ENCODE measurements at regions not wholly inside any gene's neighbourhood (a gene's known extent, or its start where the extent isn't known, plus 50 kb on each side); places are given as distances from the start of the nearest gene placed in this dataset.

- no peak for DNase-seq (ENCODE audit: low spot score)
- 94% methylated on average over 1 of the region's 1 CpG for WGBS
- no peak overlapping the region for H3K9ac ChIP-seq (ENCODE audit: low read depth in 1 of 2, low read length in 2 of 2)
Observed at GRCh38 chr2:150690870-150691269, 203.4 kb upstream of the RND3 start.

GRCh38 chr2:150690261-150690660, 202.8 kb upstream of the RND3 start:
- whole genome bisulfite sequencing: 88% methylated on average over 2 of the region's 2 CpGs
- Histone ChIP-seq H3K27ac (ENCODE audit: low read depth in 1 of 2, low read length in 2 of 2) (no peak overlapping the region), H3K4me3 (ENCODE audit: low read depth in 1 of 3, low read length in 3 of 3) (no peak overlapping the region), H3K27me3 (ENCODE audit: control insufficient read depth in 4 of 4, insufficient read depth in 4 of 4, low read length in 3 of 4) (no peaks in the 10 kb centered on the region), H3K4me1 (ENCODE audit: control insufficient read depth in 4 of 4, insufficient read depth in 4 of 4, low read length in 3 of 4) (no peaks in the 10 kb centered on the region), H3K9me3 (ENCODE audit: control insufficient read depth in 4 of 4, low read length in 3 of 4) (no peaks in the 10 kb centered on the region), H3K36me3 (ENCODE audit: control insufficient read depth in 4 of 4, insufficient read depth in 3 of 4, low read depth in 1 of 4, low read length in 3 of 4) (no peaks in the 10 kb centered on the region), H3K9ac (ENCODE audit: low read depth in 1 of 2, low read length in 2 of 2) (no peak overlapping the region)
- no peak for DNase-seq (ENCODE audit: low spot score)
- TF ChIP-seq ATF3 (IDR thresholded peaks at IDR 0.05) (no peak), FOXA2 (IDR thresholded peaks at IDR 0.05) (no peak), YY1 (IDR thresholded peaks at IDR 0.05) (no peak), SP1 (IDR thresholded peaks at IDR 0.05) (no peak), GABPA (IDR thresholded peaks at IDR 0.05 in 1 of 2, conservative IDR thresholded peaks at IDR 0.05 in 1 of 2) (no peak), HNF4A (conservative IDR thresholded peaks at IDR 0.05) (no peak), NR2F2 (IDR thresholded peaks at IDR 0.05) (no peak)

More at GRCh38 chr2:150690870-150691269, 203.4 kb upstream of the RND3 start:
- no peaks in the 10 kb centered on the region for H3K9me3 ChIP-seq (ENCODE audit: control insufficient read depth in 4 of 4, low read length in 3 of 4)
- TF ChIP-seq EGR1 (IDR thresholded peaks at IDR 0.05; ENCODE audit: low read depth in 2 of 2): no peak
- no peak for TF ChIP-seq ATF3 (IDR thresholded peaks at IDR 0.05)
- no peaks in the 10 kb centered on the region for H3K4me1 ChIP-seq (ENCODE audit: control insufficient read depth in 4 of 4, insufficient read depth in 4 of 4, low read length in 3 of 4)
- no peaks in the 10 kb centered on the region for H3K36me3 ChIP-seq (ENCODE audit: control insufficient read depth in 4 of 4, insufficient read depth in 3 of 4, low read depth in 1 of 4, low read length in 3 of 4)
- H3K4me3 ChIP-seq (ENCODE audit: low read depth in 1 of 3, low read length in 3 of 3): no peak overlapping the region
- H3K27ac ChIP-seq (ENCODE audit: low read depth in 1 of 2, low read length in 2 of 2): no peak overlapping the region
- no peaks in the 10 kb centered on the region for H3K27me3 ChIP-seq (ENCODE audit: control insufficient read depth in 4 of 4, insufficient read depth in 4 of 4, low read length in 3 of 4)

- H3K9ac ChIP-seq (ENCODE audit: low read depth in 1 of 2, low read length in 2 of 2): no peak overlapping the region
- 77% methylated on average over 2 of the region's 2 CpGs for WGBS
- DNase-seq (ENCODE audit: low spot score): no peak
- H3K36me3 ChIP-seq (ENCODE audit: control insufficient read depth in 4 of 4, insufficient read depth in 3 of 4, low read depth in 1 of 4, low read length in 3 of 4): no peaks in the 10 kb centered on the region
- no peak overlapping the region for H3K4me3 ChIP-seq (ENCODE audit: low read depth in 1 of 3, low read length in 3 of 3)
- no peaks in the 10 kb centered on the region for H3K27me3 ChIP-seq (ENCODE audit: control insufficient read depth in 4 of 4, insufficient read depth in 4 of 4, low read length in 3 of 4)
- TF ChIP-seq ZBTB33 (IDR thresholded peaks at IDR 0.05) (no peak), TAF1 (conservative IDR thresholded peaks at IDR 0.05) (no peak), HNF4G (IDR thresholded peaks at IDR 0.05) (no peak), FOXA2 (IDR thresholded peaks at IDR 0.05) (no peak), MAX (IDR thresholded peaks at IDR 0.05) (no peak), RAD21 (IDR thresholded peaks at IDR 0.05) (no peak), SP1 (IDR thresholded peaks at IDR 0.05) (no peak), HNF4A (conservative IDR thresholded peaks at IDR 0.05) (no peak), NR2F2 (IDR thresholded peaks at IDR 0.05) (no peak), FOXA1 (IDR thresholded peaks at IDR 0.05) (no peak), RXRA (IDR thresholded peaks at IDR 0.05) (no peak), CTCF (IDR thresholded peaks at IDR 0.05; ENCODE audit: low read depth, low read length, missing input control) (no peak)
- no peaks in the 10 kb centered on the region for H3K9me3 ChIP-seq (ENCODE audit: control insufficient read depth in 4 of 4, low read length in 3 of 4)
- no peak overlapping the region for H3K27ac ChIP-seq (ENCODE audit: low read depth in 1 of 2, low read length in 2 of 2)
- no peaks in the 10 kb centered on the region for H3K4me1 ChIP-seq (ENCODE audit: control insufficient read depth in 4 of 4, insufficient read depth in 4 of 4, low read length in 3 of 4)
Observed at GRCh38 chr2:150689590-150689989, 202.1 kb upstream of the RND3 start.

All from liver (tissue), 8 donors.